Occipital lobe (tissue), 1 donor: ENCODE measurements at regions not wholly inside any gene's neighbourhood (a gene's known extent, or its start where the extent isn't known, plus 50 kb on each side); places are given as distances from the start of the nearest gene placed in this dataset.

Experiments
- DNase-seq: peaks from one replicate; lab custom pipeline; 2025; lab: John Stamatoyannopoulos, UW

DNA sequence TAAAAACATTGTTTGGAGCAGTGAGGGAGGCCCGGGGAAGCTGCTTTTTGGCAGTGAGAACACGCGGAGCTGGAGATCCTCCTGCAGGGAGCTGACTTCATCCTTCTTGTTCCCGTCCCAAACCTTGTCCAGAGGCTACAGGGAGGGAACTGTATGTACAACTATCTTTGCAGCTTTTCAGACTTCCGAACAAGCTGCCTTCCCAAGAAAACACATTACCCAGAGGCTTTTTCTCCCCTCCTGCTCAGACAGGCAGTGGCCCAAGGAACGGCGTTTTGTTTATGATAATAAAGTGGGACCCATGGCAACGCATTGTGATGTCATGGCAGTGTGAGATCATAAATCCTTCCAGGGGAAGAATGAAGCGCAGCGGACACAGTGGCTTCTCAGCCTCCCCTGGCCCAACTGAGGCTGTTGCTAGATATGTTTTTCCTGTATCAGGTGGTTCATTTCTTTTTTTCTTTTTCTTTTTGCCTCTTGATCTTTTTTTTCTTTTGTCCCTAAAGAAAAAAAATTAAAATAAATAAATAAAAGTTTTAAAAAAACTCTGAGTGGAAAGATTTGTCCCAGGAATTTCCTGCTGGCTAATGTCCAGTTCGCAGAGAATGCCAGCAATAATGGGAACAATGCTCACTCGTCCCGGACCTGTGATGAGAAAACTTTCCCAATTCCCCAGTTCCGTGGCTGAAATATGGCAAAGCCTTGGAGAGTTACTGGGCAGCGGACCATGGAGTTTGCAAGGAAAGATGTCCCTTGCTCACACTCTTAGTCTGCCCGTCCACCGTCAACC, 103.4 kb upstream of the MAP1LC3B2 start:
- no peak for DNase-seq

DNA sequence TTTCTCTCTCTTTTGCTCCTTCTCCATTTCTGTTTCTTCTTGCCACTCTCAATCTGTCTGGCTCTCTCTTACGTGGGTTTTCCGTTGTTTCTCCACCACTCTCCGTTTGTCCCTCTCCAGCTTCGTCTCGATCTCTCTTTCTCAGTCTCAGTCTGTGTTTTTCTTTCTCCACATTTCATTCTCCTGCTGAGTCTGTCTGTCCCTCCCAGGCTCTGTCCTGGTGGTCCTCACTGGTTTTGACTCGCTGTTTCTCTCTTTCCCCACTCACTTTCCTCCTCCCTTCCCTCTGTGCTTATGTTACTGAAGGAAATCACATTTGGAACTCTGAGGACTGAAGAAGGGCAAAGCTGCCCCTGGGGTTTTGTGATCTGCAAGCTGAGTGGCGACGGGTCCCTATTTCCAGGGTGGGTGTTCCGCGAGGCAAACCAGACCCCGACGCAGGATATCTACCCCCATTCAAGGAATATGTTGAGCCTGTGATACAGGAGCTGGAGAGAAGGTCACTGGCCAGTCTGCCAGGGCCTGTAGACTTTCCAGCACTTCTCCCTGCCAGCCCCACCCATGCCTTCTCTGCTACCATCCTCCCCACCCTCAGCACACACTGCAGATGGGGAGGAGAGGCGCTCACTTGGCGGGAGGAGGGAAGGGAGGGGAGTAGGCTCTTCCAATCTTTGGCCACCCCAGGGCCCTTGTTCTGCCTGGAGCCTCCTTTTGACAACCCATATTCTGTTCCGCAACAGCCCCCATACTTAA, 102.7 kb upstream of the MAP1LC3B2 start:
- no peak for DNase-seq

DNA sequence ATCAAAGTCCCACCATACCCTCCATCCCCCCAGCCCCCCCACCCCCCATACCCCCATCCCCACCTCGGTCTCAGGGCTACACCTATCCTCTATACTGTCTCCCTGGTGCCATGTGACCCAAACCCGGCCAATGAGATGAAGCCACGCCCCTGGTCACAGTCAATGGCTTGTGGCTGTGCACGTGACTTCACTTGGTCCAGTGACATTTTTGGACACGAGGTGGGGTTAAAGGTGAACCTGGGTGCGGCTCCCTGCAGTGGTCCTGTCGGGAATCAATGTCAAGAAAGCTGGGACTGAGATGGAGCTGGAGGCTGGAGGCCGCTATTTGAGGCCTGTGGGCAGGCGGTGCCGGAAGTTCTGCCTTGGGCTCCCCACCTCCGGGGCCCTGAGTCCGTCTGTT, 100.7 kb upstream of the MAP1LC3B2 start:
- no peak for DNase-seq

DNA sequence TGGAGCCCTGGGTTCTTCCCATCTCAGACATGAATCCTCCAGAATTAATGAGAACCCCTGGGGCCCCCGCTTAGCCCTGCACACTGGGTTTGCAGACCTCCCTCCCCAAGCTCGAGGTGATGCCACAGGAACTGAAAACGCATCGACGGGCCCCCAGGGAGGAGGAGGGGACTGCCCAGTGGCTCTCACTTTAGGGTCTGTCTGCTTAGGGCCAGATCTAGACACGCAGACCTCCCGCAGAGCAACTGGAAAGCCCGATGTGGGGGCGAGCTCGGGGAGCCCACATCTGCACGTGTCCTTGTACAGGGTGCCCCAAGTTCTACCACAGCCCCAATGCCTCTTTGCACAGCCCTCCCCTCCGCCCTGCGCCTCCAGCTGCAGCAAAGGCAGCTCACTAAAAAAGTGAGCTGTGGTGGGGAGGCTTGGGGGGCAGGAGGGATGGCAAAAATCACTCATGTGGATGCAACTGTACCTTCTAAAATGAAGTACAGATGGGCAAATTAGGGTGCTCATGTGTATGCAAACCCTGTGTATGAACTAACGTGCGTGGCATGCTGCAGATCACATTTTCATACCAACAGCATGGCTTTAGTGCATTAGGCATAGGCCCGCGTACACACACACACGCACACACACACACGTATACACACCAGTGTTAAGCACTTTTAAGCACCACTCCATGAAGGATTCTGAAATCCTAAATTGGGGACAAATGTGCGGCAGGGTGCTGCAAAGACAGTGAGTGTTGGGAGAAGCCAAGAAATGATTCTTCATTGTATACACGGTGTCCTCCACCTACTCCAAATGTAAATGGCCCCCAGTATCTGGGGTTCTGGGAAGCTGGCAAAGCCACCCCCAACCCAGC, 99.9 kb upstream of the MAP1LC3B2 start:
- no peak for DNase-seq

- no peak for DNase-seq
Measured at GRCh38 chr12:116459916-116460663, 99.1 kb upstream of the MAP1LC3B2 start.

DNA sequence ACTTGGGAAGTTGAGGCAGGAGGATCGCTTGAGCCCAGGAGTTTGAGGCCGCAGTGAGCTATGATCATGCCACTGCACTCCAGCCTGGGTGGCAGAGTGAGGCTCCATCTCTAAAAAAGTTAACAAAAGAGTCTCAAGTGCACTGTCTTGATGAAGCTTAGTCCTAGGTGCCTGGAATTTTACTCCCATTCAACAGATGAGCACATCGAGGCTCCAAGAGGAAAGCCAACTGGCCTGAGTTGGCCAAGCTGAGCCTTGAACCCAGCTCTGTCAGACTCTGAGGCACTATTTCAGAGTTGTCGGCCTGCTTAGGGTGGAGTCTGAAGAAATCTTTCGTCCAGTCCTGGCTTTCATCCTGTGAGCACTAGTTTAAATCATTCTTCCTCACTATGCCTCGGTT, 98.1 kb upstream of the MAP1LC3B2 start:
- DNase-seq: no peak

GRCh38 chr12:116463366-116463765, 95.8 kb upstream of the MAP1LC3B2 start:
- DNase-seq: no peak

DNA sequence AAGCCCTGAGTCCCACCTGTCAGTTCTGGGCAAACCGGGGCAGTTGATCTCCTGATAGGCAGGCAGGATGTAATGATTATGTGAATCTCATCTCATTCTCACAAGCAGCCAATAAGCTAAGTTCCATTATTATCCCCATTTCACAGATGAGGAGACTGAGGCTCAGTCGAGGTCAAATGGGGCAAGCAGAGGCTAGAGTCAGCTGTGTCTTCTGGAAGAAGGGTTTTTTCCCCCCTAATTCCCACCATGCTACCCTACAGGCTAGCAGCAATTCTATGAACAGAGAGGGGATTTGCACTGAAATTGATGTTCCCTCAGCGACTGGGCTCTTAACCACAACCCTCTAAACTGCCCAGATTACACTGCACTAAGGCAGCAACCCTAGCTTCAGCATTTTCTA, 93.8 kb upstream of the MAP1LC3B2 start:
- no peak for DNase-seq

DNA sequence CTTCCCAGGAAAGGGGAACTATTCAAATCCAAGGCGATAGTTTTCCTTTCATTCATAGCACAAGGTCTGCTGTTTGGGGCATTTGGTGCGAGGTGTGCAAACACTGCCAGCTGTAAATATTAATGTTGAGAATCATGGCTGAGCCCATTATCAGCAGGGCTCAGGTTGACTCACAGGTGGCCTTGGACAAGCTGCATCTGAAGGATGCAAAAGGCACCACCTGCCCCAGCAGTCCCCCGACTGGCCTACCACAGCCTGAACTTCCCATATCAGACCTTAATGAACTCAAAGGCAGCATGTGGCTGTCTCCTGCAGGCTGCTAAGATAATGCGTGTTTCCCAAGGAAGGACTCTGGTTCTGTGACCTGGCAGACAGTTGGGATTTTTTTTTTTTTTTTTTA, 93.3 kb upstream of the MAP1LC3B2 start:
- no peak for DNase-seq

DNA sequence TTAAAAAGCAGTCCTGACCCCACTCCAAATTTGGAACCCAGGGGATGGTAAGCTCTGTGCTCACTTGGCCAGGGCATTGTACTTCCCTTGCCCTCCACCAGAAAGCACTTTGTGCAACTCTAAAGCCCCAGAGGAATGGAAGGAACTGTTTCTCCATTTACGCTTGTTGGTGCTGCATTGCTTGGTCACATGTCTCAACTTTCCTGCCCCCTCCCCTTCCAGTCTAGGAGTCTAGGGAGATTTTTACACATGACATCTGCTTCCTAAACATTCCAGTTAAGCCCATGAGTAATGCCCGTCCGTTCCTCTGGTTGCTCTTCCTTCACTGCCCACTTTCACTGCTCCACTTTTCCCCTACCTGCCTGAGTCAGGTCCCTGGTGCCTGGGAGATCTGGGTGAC, 92.6 kb upstream of the MAP1LC3B2 start:
- DNase-seq: no peak

- no peak for DNase-seq
Measured at GRCh38 chr12:116469344-116469743, 89.8 kb upstream of the MAP1LC3B2 start.

GRCh38 chr12:116471544-116471943, 87.6 kb upstream of the MAP1LC3B2 start:
- DNase-seq: no peak

GRCh38 chr12:116472193-116472592, 87.0 kb upstream of the MAP1LC3B2 start:
- no peak for DNase-seq

GRCh38 chr12:116473416-116473815, 85.8 kb upstream of the MAP1LC3B2 start:
- DNase-seq: no peak

DNA sequence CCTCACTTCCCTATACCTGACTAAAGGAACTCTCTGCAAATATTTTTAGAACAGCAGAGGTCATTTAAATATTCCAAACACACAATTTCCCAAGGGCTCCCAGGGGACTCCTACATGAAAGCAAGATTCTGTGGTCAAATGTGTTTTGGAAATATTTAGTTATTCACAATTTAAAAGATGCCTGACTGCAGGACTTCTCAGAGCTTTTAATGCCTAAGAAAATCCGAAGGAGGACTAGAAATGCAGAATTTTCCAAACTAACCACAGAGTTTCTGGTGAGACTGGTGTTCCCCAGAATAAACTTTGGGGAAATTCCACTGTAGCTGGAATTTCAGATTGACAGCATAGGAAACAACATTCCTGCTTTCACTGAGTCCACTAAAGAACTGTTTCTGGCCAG, 84.8 kb upstream of the MAP1LC3B2 start:
- no peak for DNase-seq

GRCh38 chr12:116474899-116475298, 84.3 kb upstream of the MAP1LC3B2 start:
- DNase-seq: no peak

GRCh38 chr12:116476227-116476822, 82.9 kb upstream of the MAP1LC3B2 start:
- DNase-seq: no peak

DNA sequence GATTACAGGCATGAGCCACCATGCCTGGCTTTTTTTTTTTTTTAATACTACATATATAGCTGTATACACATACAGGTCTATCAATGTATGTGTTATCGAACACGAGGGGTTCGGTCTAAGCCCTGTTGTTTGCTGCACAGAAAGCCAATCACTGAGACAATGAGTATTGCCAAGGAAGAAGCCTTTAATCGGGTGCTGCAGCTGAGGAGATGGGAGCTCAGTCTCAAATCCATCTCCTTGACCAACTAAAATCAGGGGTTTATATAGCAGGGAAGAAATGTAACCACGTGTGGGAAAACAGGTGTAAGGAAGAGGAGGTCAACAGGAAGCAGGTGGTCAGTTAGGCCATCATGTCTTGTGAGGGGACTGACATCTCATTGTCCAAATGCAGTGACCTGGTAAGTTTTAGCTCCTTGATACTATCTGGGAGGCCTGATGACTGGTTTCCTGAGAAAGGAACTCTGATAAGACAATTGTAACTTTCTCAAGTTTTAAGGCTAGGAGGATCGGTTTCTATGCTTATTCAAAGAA, 80.9 kb upstream of the MAP1LC3B2 start:
- DNase-seq: no peak

- DNase-seq: no peak
Measured at GRCh38 chr12:116480210-116480810, 78.9 kb upstream of the MAP1LC3B2 start.

GRCh38 chr12:116481726-116482125, 77.5 kb upstream of the MAP1LC3B2 start:
- no peak for DNase-seq
